GM21723 (cell line): ENCODE measurements at regions not wholly inside any gene's neighbourhood (a gene's known extent, or its start where the extent isn't known, plus 50 kb on each side); places are given as distances from the start of the nearest gene placed in this dataset.
"Not testable (repeated sequence)": the region's sequence is repeated elsewhere in the genome, so short reads cannot be mapped to it uniquely, and the experiment has no call there.

Experiments used
- ATAC-seq: cut with Tn5 transposase; IDR thresholded peaks from one replicate; pipeline ENCODE4 v1.9.1; 2021; ENCODE audit warnings: mild to moderate bottlenecking, moderate library complexity; ENCODE audit not compliant: unreplicated experiment

DNA sequence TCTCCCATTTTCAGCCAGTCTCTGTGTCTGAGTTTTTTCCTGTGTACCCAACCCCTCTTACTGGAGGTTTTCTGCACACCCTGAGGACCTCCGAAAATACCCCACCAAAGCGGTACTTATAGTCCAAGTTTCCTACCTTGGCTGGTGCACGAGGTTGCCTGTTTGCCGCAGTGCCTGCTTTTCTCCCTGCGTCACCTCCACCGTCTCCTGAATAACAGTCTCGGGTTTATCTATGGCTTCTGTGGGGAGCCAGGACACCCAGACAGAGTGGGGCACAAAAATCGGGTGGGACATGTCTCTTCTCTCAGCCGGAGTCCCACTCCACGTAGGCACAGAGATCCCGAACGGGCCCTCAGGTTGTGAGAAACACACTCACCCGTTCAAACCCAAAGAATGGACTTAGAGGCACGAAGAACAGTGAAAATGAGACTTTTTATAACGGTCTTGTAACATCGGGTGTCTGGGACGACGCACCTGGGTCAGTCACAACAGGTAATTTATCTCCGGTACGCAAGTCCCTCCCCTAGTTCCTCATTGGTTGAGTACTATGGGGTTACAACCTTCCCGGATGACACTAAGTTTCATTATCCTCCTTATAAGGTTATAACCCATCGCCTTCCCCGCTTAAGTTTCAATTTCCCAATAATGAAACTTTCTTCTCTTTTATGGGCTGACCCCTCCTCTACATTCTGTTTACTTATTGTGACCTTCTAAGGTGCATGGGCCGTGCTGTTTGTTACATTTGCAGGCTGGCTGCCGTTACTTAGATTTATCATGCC, 970.2 kb upstream of the COX7C start:
- ATAC-seq, result no peak

DNA sequence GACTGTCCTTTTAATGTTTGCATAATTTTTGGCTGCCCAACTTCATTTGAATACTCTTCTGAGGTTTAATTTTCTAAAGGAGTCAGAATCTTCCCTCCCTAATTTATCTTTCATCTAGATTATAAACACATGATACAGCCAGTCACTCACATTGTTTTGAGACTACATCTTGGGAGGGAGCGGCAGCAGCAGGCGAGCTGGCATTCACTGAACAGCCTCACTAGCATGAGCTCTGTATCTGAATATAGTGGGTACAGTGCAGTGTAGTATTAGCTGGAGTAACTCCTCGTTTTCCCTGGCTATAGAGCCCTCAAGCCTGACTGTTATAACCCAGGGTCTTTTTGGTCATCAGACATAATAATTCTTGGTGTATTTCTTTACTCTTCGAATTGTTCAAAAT, 969.2 kb upstream of the COX7C start:
- no peak for ATAC-seq

GRCh38 chr5:85651731-85652130, 966.0 kb upstream of the COX7C start:
- no peak for ATAC-seq

- ATAC-seq, result not testable (repeated sequence)
Measured at GRCh38 chr5:85654144-85654543, 963.6 kb upstream of the COX7C start.

DNA sequence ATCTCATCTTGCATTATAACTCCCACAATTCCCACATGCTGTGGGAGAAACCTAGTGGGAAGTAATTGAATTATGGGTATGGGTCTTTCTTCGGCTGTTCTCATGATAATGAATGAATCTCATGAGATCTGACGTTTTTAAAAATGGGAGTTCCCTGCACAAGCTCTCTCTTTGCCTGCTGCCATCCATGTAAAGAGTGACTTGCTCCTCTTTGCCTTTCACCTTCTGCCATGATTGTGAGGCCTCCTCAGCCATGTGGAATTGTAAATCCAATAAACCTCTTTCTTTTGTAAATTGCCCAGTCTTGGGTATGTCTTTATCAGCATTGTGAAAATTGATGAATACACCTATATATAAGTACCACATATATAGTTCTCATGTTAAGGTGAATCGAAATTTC, 961.7 kb upstream of the COX7C start:
- ATAC-seq, result no peak

- not testable (repeated sequence) for ATAC-seq
Measured at GRCh38 chr5:85657328-85657727, 960.4 kb upstream of the COX7C start.

DNA sequence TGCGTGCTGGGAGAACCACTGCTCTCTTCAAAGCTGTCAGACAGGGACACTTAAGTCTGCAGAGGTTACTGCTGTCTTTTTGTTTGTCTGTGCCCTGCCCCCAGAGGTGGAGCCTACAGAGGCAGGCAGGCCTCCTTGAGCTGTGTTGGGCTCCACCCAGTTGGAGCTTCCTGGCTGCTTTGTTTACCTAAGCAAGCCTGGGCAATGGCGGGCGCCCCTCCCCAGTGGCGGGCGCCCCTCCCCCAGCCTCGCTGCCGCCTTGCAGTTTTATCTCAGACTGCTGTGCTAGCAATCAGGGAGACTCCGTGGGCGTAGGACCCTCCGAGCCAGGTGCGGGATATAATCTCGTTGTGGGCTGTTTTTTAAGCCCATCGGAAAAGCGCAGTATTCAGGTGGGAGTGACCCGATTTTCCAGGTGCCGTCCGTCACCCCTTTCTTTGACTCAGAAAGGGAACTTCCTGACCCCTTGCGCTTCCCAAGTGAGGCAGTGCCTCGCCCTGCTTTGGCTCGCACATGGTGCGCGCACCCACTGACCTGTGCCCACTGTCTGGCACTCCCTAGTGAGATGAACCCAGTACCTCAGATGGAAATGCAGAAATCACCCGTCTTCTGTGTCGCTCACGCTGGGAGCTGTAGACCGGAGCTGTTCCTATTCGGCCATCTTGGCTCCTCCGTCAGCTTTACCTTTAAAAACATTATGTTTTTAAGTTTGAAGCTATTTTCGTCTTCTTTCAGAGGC, 954.6 kb upstream of the COX7C start:
- ATAC-seq, result not testable (repeated sequence)

DNA sequence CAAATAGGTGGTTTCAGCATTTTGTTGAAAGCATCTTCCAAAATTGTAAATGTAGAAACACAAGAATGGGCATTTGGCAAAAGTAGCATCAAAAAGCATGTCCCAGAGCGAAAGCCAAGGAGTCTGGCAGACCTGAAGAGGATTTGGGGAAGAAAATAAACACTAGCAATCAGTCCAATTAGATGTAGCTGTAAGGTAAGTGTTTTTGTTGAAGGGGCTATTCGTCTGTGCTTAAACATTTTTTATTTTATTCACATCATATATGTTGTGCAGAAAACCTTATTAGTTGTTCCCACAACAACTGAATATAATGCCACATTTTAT, 954.1 kb upstream of the COX7C start:
- ATAC-seq, result no peak

DNA sequence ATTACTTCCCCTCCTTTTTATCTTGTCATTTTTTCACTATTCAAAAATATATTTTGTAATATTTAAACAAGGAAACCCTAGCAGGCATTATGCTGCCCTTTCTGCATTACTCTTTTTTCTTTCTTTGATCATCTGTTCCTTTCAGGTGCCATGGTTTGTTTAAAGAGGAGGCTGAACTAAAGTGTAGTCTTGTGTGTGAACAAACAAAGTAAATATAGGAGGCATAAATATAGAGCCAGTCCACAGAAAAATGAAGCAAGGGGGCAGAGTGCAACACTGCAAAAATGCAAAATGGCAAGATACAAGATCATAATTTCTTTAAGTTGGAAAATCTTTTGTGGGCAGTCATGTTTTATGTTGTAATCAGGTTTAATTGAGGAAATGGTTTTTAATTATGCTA, 947.3 kb upstream of the COX7C start:
- ATAC-seq, result no peak

GRCh38 chr5:85671223-85671970, 946.3 kb upstream of the COX7C start:
- no peak for ATAC-seq

- ATAC-seq, result no peak
Measured at GRCh38 chr5:85681871-85682270, 935.9 kb upstream of the COX7C start.

GRCh38 chr5:85684351-85684750, 933.4 kb upstream of the COX7C start:
- ATAC-seq, result no peak

DNA sequence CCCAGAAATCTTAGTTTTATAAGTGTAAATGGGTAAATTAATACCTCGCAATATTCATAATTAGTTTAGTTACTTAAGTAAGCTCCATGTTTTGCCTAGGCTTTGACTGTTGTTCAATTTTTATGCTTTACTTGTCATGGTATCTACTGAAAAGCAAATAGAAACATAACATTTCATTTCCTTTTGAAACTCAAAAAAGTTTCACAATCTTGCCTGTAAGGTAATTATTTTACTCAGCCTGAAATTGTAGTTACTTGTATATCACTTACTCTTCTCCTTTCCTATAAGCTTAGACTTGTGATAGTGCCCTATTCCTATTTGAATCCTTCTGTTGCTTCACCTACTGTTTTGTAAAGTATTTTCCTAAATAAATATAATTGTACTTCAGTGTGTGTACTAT, 914.4 kb upstream of the COX7C start:
- no peak for ATAC-seq

GRCh38 chr5:85709728-85710127, 908.0 kb upstream of the COX7C start:
- ATAC-seq, result no peak

DNA sequence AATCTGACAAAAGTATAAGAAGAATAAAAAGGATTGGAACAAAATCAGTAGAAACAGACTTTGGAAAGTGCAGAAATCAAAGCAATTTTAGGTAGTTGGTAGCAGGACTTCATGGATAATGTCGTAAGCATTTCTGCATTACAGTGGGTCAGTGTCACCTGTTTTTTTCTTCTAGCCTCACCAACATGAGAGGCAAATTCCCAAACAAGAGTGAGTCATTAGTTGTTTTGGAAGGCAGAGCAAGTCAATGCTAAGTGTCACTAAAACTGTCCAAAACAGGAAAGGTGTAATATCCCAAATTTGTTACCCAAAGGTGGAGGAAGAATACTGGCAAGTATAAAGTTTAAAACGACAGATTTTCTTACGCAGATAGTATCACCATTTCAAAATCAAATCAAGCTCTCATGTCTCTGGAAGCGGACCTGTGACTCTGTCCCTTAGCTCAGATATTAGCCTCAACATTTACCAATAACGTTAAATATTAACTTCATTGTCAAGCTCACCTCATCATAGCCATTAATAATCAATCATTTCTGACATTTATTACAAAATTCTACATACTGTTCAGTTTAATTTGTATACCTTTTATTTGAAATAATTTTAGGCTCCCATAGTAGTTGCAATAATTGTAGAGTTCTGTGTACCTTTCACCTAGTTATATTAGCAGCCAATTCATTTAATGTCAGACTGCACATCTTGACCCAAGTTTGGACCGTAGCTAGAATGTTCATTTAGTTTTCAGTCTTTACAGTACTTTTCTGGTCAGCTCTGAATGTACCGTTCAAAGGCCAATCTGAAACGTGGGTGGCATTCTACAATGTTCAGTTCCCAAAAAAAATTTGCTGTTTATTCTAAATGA, 901.2 kb upstream of the COX7C start:
- ATAC-seq, result no peak

GRCh38 chr5:85717203-85717563, 900.6 kb upstream of the COX7C start:
- ATAC-seq, result no peak

DNA sequence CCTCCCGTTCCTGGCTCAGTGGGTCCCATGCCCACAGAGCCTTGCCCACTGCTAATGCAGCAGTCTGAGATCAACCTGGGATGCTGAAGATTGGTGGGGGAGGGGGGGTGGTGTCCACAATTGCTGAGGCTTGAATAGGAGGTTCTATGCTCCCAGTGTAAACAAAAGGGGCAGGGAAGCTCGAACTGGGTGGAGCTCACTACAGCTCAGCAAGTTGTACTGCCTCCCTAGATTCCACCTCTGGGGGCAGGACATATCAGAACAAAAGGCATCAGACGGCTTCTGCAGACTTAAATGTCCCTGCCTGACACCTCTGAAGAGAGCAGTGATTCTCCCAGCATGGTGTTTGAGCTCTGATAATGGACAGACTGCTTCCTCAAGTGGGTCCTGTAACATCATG, 885.6 kb upstream of the COX7C start:
- no peak for ATAC-seq

- no peak for ATAC-seq
Measured at GRCh38 chr5:85741972-85742371, 875.8 kb upstream of the COX7C start.

GRCh38 chr5:85760519-85760918, 857.2 kb upstream of the COX7C start:
- ATAC-seq, result no peak

GRCh38 chr5:85769347-85769746, 848.4 kb upstream of the COX7C start:
- no peak for ATAC-seq

DNA sequence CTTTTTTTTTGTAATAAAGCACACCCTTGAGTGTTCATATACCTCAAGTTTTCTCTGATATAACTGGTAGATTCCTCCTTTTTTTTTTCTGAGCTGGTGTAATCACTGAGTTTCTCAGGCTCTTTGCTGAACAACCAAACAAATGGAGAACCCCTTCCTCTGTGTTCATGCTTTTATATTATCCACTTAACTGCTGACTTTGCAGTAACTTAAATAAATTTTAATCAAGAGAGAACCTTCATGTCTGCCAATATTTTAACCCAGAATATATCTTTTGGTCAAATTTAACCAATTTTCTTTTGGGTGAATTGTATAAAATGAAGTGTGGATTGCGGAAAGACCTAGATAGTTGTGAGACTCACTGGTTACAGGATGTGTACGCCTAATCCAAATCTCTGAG, 833.0 kb upstream of the COX7C start:
- no peak for ATAC-seq
